IPS DF 6.9 (cell line): ENCODE measurements at regions not wholly inside any gene's neighbourhood (a gene's known extent, or its start where the extent isn't known, plus 50 kb on each side); places are given as distances from the start of the nearest gene placed in this dataset.

ENCODE experiments used
- DNase-seq: peaks from one replicate; pipeline ENCODE4 v3.0.0-alpha.2; 2013; ENCODE audit warnings: low read depth, low spot score
- H3K27ac ChIP-seq: one replicate; pipeline ENCODE4 v1.5.1; 2013; ENCODE audit warnings: low read length, control low read depth
- H3K27me3 ChIP-seq: 2 replicates; pipeline ENCODE4 v1.6.1; 2013; ENCODE audit warnings: mild to moderate bottlenecking, low read length; ENCODE audit not compliant: control insufficient read depth, insufficient read depth
- H3K36me3 ChIP-seq: 2 replicates; pipeline ENCODE4 v1.6.1; 2013; ENCODE audit warnings: low read length; ENCODE audit not compliant: control insufficient read depth, insufficient read depth
- H3K4me1 ChIP-seq: 2 replicates; pipeline ENCODE4 v1.6.1; 2013; ENCODE audit warnings: low read length; ENCODE audit not compliant: control insufficient read depth, insufficient read depth
- H3K4me3 ChIP-seq: 2 replicates; pipeline ENCODE4 v1.5.1; 2013; ENCODE audit warnings: mild to moderate bottlenecking, low read length
- H3K9me3 ChIP-seq: 2 replicates; pipeline ENCODE4 v1.6.1; 2013; ENCODE audit warnings: low read length, inconsistent platforms; ENCODE audit not compliant: control insufficient read depth, insufficient read depth
- WGBS: extraction: QIAGEN DNeasy Blood & Tissue Kit; methylation state at CpG from one replicate; pipeline ENCODE4 v1.1.7; 2013; ENCODE audit warnings: mixed read lengths, missing lambda C conversion rate; ENCODE audit not compliant: insufficient read length, insufficient coverage; 5-methylcytosine and 5-hydroxymethylcytosine counted together

DNA sequence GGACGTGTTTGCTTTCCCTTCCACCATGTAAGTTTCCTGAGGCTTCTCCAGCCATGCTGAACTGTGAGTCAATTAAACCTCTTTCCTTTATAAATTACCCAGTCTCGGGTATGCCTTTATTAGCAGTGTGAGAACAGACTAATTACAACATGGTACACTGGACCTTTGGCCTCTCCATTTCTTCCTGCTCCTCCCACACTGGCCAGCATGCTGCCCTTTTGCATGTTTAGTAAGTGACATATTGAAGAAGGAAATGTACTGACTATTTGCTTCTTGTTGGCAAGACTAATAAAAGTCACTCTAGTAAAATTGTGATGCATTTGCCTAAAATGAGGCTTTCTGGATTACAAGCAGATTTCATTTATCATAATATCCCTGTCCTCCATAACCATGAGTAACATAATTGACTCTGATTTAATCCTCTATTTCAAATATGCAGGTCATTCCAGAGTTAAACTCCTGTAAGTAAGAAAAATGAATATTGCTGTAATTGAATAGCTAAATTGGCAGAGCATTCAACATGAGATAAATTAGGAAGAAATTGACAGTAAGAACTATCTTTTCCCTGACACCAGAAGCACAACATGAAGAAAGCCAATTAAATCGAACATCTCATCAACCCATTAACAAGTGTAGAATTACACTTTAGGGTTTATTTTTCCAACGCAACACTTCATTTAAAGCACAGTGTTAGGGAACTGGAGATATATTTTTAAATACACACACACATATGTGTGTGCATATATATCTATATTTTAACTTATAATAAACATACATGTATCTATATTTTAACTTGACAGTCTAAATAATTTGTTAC is 427.8 kb upstream of the ZP4 start:
- H3K36me3 ChIP-seq = no peaks in the 10 kb centered on the region
- no peaks in the 10 kb centered on the region for H3K4me1 ChIP-seq
- no peak for DNase-seq
- no peaks in the 10 kb centered on the region for H3K27me3 ChIP-seq
- no peak overlapping the region for H3K4me3 ChIP-seq
- no CpG with 5 or more reads among the region's 4 CpGs for WGBS
- H3K27ac ChIP-seq = no peak overlapping the region
- H3K9me3 ChIP-seq = no peaks in the 10 kb centered on the region

DNA sequence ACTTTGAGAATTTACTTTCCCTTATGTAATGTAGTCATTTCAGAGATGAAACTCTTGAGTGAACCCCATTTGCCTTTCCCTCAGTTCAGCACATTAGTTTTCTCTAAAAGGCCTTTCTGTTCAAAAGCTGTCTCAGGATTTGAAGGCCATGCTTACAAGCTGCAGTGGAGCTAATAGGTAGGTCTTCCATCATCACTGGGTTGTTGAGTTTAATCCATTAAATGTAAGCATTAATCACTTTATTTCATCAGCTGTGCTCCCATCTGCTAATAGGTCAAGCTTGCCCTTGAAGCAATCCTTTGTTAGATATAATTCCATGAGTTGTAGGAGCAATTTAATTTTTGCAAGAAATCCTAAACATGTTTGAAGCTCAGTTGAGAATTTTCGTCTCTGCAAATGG is 422.2 kb upstream of the ZP4 start:
- Histone ChIP-seq H3K36me3 (no peaks in the 10 kb centered on the region), H3K27me3 (no peaks in the 10 kb centered on the region), H3K4me3 (no peak overlapping the region), H3K27ac (no peak overlapping the region), H3K9me3 (no peaks in the 10 kb centered on the region), H3K4me1 (no peaks in the 10 kb centered on the region)
- DNase-seq = no peak
- no CpG with 5 or more reads among the region's 1 CpG for WGBS

DNA sequence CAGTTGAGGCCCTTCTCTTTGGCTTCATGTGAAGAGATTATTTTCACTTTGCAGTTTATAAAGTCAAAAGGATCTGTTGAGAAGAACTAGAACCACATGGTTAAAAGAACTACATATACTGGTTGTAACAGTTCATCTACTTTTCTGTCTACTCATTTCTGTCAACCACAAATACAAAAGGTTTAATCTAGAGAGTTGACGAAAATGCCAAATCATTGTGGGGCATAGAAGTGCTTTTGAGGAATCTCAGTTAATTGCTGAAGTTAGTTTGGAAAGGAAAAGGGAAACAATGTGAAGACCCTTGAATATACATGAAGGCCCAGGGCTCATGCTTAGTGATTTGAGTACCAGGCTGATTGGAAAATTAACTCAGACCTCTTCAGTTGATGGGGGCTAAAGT is 415.7 kb upstream of the ZP4 start:
- no peak for DNase-seq
- no CpG with 5 or more reads among the region's 1 CpG for WGBS
- no peaks in the 10 kb centered on the region for H3K36me3 ChIP-seq
- H3K27me3 ChIP-seq = no peaks in the 10 kb centered on the region
- no peak overlapping the region for H3K4me3 ChIP-seq
- H3K27ac ChIP-seq = no peak overlapping the region
- H3K4me1 ChIP-seq = no peaks in the 10 kb centered on the region
- H3K9me3 ChIP-seq = no peaks in the 10 kb centered on the region

DNA sequence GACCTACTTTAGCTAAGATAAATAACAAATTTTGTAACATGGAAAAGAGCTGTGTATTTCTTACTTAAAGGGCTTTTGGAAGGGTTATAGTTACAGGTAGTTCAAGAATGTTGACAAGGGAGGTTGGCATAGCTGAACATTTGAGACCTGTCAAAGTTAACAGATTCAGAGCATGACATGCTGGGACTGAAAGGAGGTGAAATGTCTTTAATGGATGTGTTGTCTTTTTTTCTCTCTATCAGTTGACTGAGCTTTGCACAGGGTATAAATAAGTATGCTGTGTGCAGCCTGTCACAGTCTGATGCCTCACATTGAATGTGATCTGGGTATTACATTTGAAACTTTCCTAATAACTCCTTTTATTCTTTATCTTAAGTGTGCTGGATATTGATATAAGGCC is 411.9 kb upstream of the ZP4 start:
- H3K4me3 ChIP-seq = no peak overlapping the region
- no peaks in the 10 kb centered on the region for H3K4me1 ChIP-seq
- H3K36me3 ChIP-seq = no peaks in the 10 kb centered on the region
- no peaks in the 10 kb centered on the region for H3K27me3 ChIP-seq
- DNase-seq = no peak
- no peak overlapping the region for H3K27ac ChIP-seq
- no peaks in the 10 kb centered on the region for H3K9me3 ChIP-seq

DNA sequence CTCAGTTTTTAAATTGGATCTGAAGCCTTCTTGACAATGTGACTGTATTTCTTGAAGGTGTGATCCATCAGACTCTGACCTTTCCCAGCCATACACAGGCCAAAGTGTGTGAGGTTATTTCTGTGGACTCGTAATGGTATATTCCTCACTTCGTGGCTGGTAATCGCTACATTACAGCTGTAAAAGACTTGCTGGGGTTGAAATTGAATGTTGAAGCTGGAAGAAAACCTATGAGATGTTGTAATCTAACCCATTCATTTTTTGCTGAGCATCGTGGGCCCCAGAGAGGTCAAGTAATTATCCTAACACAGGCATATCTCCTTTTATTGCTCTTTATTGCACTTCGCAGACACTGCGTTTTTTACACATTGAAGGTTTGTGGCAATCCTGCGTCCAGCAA is 405.6 kb upstream of the ZP4 start:
- Histone ChIP-seq H3K27ac (no peak overlapping the region), H3K4me3 (no peak overlapping the region), H3K9me3 (no peaks in the 10 kb centered on the region), H3K27me3 (no peaks in the 10 kb centered on the region), H3K4me1 (no peaks in the 10 kb centered on the region), H3K36me3 (no peaks in the 10 kb centered on the region)
- WGBS = no CpG with 5 or more reads among the region's 7 CpGs
- no peak for DNase-seq

DNA sequence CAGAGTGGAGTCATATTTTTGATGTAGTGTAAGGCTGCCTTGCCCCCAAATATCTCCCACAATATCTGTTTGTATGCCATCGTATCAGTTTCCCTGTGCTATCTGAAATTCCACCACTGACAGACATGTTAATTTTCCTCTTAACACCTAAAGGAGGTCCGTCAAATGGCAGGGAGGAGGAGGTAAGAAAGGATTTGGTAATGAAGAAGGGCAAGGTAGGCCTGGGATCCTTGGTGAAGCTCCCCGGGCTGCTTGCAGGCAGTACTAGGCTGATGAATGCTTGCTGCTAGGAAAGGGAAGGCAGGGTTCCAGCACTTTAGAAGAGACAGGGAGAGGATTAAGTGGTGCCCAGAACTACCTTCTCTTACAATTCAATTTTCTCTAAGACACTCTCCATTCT is 402.4 kb upstream of the ZP4 start:
- Histone ChIP-seq H3K27me3 (no peaks in the 10 kb centered on the region), H3K27ac (no peak overlapping the region), H3K36me3 (no peaks in the 10 kb centered on the region), H3K9me3 (no peaks in the 10 kb centered on the region), H3K4me1 (no peaks in the 10 kb centered on the region), H3K4me3 (no peak overlapping the region)
- no CpG with 5 or more reads among the region's 3 CpGs for whole genome bisulfite sequencing
- no peak for DNase-seq

DNA sequence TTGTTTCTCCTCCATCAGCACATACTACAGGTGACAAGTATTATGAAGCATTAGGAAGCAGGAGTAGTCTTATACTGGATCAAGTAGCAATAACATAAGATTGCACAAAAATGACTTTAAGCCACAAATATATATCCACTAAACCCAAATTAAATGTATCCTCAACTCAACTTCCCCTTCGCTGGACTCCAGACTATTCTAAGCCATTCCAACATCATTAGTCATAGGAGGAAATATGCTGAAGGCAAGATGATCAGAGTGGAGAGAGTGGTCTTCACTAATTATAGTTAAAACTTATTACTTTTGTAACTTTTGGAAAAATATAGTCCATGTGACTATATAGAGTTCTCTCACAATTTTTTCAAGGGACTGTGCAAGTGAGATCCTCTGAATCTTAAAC is 390.7 kb upstream of the ZP4 start:
- H3K4me1 ChIP-seq = no peaks in the 10 kb centered on the region
- 100% methylated on average over 1 of the region's 1 CpG for WGBS
- no peak overlapping the region for H3K4me3 ChIP-seq
- H3K36me3 ChIP-seq = no peaks in the 10 kb centered on the region
- no peaks in the 10 kb centered on the region for H3K27me3 ChIP-seq
- no peak overlapping the region for H3K27ac ChIP-seq
- DNase-seq = no peak
- no peaks in the 10 kb centered on the region for H3K9me3 ChIP-seq

DNA sequence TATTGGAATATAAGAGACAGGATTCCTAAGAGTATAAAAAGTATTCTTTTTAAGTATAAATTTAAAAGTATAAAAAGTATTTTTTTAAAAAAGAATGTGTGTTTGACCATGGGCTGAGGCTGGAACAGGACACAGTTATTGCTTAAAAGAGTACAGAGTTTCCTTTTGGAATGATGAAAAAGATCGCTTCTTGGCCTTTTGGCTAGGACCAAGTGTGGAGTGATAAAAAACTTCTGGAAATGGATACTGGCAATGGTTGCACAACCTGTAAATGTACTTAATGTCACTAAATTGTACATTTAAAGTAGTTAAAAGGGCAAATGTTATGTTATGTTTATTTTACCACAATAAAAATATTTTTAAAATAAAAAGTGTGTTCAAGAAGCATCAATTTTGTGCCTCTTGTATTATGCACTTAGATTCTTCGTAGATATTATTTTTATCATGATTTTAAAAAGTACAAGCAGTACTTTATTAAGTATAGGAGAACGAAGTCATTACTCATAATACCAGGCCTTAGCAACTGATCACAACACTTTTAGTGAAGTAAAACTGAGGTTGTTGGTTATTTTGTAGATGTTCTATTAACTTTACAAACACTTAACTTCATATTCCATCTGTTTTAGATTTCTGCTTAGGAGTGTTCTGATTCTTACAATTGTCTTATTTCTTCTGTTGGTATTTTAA is 389.1 kb upstream of the ZP4 start:
- Histone ChIP-seq H3K9me3 (no peaks in the 10 kb centered on the region), H3K36me3 (no peaks in the 10 kb centered on the region), H3K4me1 (no peaks in the 10 kb centered on the region), H3K27me3 (no peaks in the 10 kb centered on the region), H3K4me3 (no peak overlapping the region), H3K27ac (no peak overlapping the region)
- no CpG with 5 or more reads among the region's 3 CpGs for WGBS
- DNase-seq = no peak

DNA sequence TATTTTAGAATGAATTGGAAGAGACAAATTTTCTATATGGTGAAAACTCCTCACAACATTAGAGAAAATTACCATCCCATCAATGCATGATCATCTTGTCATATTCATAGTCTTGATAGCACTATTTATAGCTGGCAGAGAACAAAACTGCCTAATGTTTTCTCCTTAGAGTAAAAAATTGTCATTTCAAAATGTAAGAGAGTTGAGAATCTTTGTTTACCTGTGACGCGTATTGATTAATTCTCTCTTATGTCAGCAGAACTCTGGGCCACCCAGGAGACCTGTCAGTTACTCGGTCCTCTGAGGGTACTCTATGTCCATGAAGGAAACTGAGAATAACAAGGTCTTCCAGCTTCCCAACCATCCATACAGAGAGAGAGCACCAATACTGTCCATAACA is 381.4 kb upstream of the ZP4 start:
- no CpG with 5 or more reads among the region's 3 CpGs for WGBS
- Histone ChIP-seq H3K4me3 (no peak overlapping the region), H3K27me3 (no peaks in the 10 kb centered on the region), H3K27ac (no peak overlapping the region), H3K9me3 (peaks cover 1% of the 10 kb centered on the region; the same call in 1 of the 2 replicates), H3K36me3 (no peaks in the 10 kb centered on the region), H3K4me1 (no peaks in the 10 kb centered on the region)
- no peak for DNase-seq

DNA sequence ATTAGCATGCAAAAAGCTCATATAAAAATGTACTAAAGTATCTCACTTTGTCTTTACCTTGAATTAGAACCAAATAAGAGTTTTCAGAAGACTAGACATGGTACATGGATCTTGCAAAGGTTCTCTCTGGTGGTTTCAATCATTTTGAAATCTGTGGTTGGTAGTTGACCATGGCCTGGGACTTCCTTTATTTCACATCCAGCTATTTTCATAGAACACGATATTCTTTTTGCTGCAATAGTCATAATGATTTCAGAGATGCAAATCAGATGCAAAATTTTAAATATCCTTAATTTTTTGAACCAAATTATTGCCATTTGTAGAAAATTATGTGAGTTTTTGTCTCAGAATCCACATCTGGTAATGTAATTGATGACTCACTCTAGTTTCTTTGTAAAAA is 375.1 kb upstream of the ZP4 start:
- H3K36me3 ChIP-seq = no peaks in the 10 kb centered on the region
- no peak for DNase-seq
- H3K9me3 ChIP-seq = no peaks in the 10 kb centered on the region
- H3K4me3 ChIP-seq = no peak overlapping the region
- WGBS = no CpG with 5 or more reads among the region's 1 CpG
- no peak overlapping the region for H3K27ac ChIP-seq
- no peaks in the 10 kb centered on the region for H3K4me1 ChIP-seq
- H3K27me3 ChIP-seq = no peaks in the 10 kb centered on the region

DNA sequence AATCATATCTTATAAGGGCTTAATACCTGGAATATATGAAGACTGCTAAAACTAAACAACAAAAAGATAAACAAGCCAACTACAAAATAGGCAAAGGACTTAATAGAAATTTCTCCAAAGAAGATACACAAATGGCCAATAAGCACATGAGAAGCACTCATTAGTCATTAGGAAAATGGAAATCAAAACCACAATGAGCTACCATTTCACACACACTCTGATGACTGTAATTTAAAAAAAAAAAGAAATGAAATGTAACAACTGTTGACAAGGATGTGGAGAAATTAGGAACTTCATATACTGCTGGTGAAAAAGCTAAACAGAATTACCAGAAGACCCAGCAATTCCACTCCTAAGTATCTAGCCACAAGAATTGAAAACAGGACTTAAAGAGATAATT is 374.2 kb upstream of the ZP4 start:
- no peaks in the 10 kb centered on the region for H3K9me3 ChIP-seq
- no peak overlapping the region for H3K4me3 ChIP-seq
- H3K36me3 ChIP-seq = no peaks in the 10 kb centered on the region
- no peaks in the 10 kb centered on the region for H3K4me1 ChIP-seq
- H3K27ac ChIP-seq = no peak overlapping the region
- DNase-seq = no peak
- no peaks in the 10 kb centered on the region for H3K27me3 ChIP-seq
